D721Med (cell line): ENCODE measurements at regions not wholly inside any gene's neighbourhood (a gene's known extent, or its start where the extent isn't known, plus 50 kb on each side); places are given as distances from the start of the nearest gene placed in this dataset.

Experiments
- DNase-seq: peaks from one replicate; pipeline ENCODE4 v3.0.0; 2011; ENCODE audit warnings: low spot score; ENCODE audit not compliant: insufficient read length
- FAIRE-seq: peaks from 2 replicates; lab custom pipeline; 2011; peaks lifted over from hg19 to GRCh38; lab: Jason Lieb, UNC
- CTCF ChIP-seq: IDR thresholded peaks from 2 replicates; pipeline ENCODE4 v1.5.1; 2012; ENCODE audit warnings: mild to moderate bottlenecking, control low read depth; ENCODE audit not compliant: insufficient read depth; ENCODE audit errors: missing control alignments

GRCh38 chr11:91902312-91902711 is 322.3 kb upstream of the FAT3 start:
- FAIRE-seq (no peak), DNase-seq (no peak)
- no peak for TF ChIP-seq CTCF

- no peak for TF ChIP-seq CTCF
- no peak for FAIRE-seq
- DNase-seq: no peak
These were observed 344.0 kb upstream of the FAT3 start for GRCh38 chr11:91880660-91881059.

- FAIRE-seq: no peak
- no peak for TF ChIP-seq CTCF
- DNase-seq: no peak
These were observed 347.9 kb upstream of the FAT3 start for GRCh38 chr11:91876746-91877145.

- DNase-seq (no peak), FAIRE-seq (no peak)
- TF ChIP-seq CTCF: no peak
These were observed 352.4 kb upstream of the FAT3 start for GRCh38 chr11:91872243-91872642.

GRCh38 chr11:91871791-91872190 is 352.8 kb upstream of the FAT3 start:
- no peak for TF ChIP-seq CTCF
- FAIRE-seq (no peak), DNase-seq (no peak)

GRCh38 chr11:91871048-91871447 is 353.6 kb upstream of the FAT3 start:
- no peak for DNase-seq
- TF ChIP-seq CTCF: no peak
- FAIRE-seq: no peak

GRCh38 chr11:91869686-91870085 is 354.9 kb upstream of the FAT3 start:
- no peak for FAIRE-seq
- no peak for DNase-seq
- no peak for TF ChIP-seq CTCF
